IMR-90 (cell line): ENCODE measurements at regions not wholly inside any gene's neighbourhood (a gene's known extent, or its start where the extent isn't known, plus 50 kb on each side); places are given as distances from the start of the nearest gene placed in this dataset.

Source experiments
- ATAC-seq: fragments of 200-7000 bp; cut with Tn5 transposase; 2 replicates; pipeline ENCODE4 v1.9.1; 2020; ENCODE audit warnings: low read depth, mild to moderate bottlenecking, moderate library complexity
- BruUV-seq: library from RNA; stranded (reverse); fragments of 400-500 nt; replicated peaks from 2 replicates; lab custom pipeline; 2021; lab: Mats Ljungman, UMichigan
- CTCF ChIA-PET: fragments of 300-600 bp; formaldehyde crosslinking; extraction: SDS; loops from one replicate; lab custom pipeline; 2021; ENCODE audit warnings: antibody characterized with exemption; lab: Yijun Ruan, JAX
- POLR2A ChIA-PET: fragments of 300-600 bp; sonication (Branson Sonifier 250); formaldehyde crosslinking; loops from one replicate; lab custom pipeline; 2022; ENCODE audit warnings: antibody characterized with exemption; ENCODE audit not compliant: unreplicated experiment; lab: Charles Lee
- DNase-seq: peaks from one replicate; pipeline ENCODE4 v3.0.0; 2013
- H2AFZ ChIP-seq: replicated peaks from 2 replicates; pipeline ENCODE3; 2013; ENCODE audit warnings: low read length, mild to moderate bottlenecking; ENCODE audit not compliant: poor library complexity
- H2AK5ac ChIP-seq: 2 replicates; pipeline ENCODE4 v1.6.1; 2013; ENCODE audit warnings: low read depth, low read length, inconsistent platforms
- H2AK9ac ChIP-seq: replicated peaks from 2 replicates; pipeline ENCODE3; 2013; ENCODE audit warnings: mild to moderate bottlenecking, low read depth, low read length, moderate library complexity; ENCODE audit not compliant: poor library complexity
- H2BK120ac ChIP-seq: 2 replicates; pipeline ENCODE4 v1.6.1; 2013; ENCODE audit warnings: low read depth, low read length, inconsistent platforms
- H2BK15ac ChIP-seq: 3 replicates; pipeline ENCODE4 v1.6.1; 2013; ENCODE audit warnings: low read depth, low read length, inconsistent platforms
- H2BK20ac ChIP-seq: 2 replicates; pipeline ENCODE4 v1.6.1; 2013; ENCODE audit warnings: low read depth, mild to moderate bottlenecking, inconsistent platforms, low read length, moderate library complexity
- H2BK5ac ChIP-seq: 2 replicates; pipeline ENCODE4 v1.6.1; 2013; ENCODE audit warnings: mild to moderate bottlenecking, low read depth, low read length, inconsistent platforms; ENCODE audit not compliant: poor library complexity, severe bottlenecking
- H3K14ac ChIP-seq: replicated peaks from 2 replicates; pipeline ENCODE4 v1.6.1; 2013; ENCODE audit warnings: low read depth, low read length, inconsistent platforms
- H3K18ac ChIP-seq: 2 replicates; pipeline ENCODE4 v1.6.1; 2013; ENCODE audit warnings: low read depth, low read length, control low read depth
- H3K23ac ChIP-seq: 2 replicates; pipeline ENCODE4 v1.6.1; 2013; ENCODE audit warnings: low read depth, low read length, inconsistent platforms
- H3K27ac ChIP-seq: 2 replicates; pipeline ENCODE4 v1.5.1; 2013; ENCODE audit warnings: mild to moderate bottlenecking, control low read depth, low read length; ENCODE audit not compliant: insufficient read depth
- H3K27me3 ChIP-seq: 2 replicates; pipeline ENCODE4 v1.6.1; 2013; ENCODE audit warnings: low read length; ENCODE audit not compliant: control insufficient read depth, insufficient read depth
- H3K36me3 ChIP-seq: 2 replicates; pipeline ENCODE4 v1.6.1; 2013; ENCODE audit warnings: low read length, mixed read lengths; ENCODE audit not compliant: control insufficient read depth, insufficient read depth
- H3K4ac ChIP-seq: 2 replicates; pipeline ENCODE4 v1.6.1; 2013; ENCODE audit warnings: low read depth, low read length, inconsistent platforms
- H3K4me1 ChIP-seq: 2 replicates; pipeline ENCODE4 v1.6.1; 2013; ENCODE audit warnings: low read length, mixed read lengths; ENCODE audit not compliant: control insufficient read depth, insufficient read depth
- H3K4me2 ChIP-seq: 2 replicates; pipeline ENCODE4 v1.6.1; 2013; ENCODE audit warnings: low read depth, mild to moderate bottlenecking, control low read depth, low read length, moderate library complexity
- H3K4me3 ChIP-seq: 2 replicates; pipeline ENCODE4 v1.5.1; 2013; ENCODE audit warnings: low read depth, mild to moderate bottlenecking, control low read depth, low read length, moderate library complexity; ENCODE audit not compliant: insufficient read depth
- H3K56ac ChIP-seq: 2 replicates; pipeline ENCODE4 v1.6.1; 2013; ENCODE audit warnings: low read length, inconsistent platforms; ENCODE audit not compliant: insufficient read depth; ENCODE audit errors: extremely low read depth
- H3K79me1 ChIP-seq, 2 experiments: 2 replicates each; pipeline ENCODE4 v1.6.1; 2013; ENCODE audit warnings: low read length in 2 of 2, inconsistent platforms in 1 of 2, low read depth in 1 of 2
- H3K9ac ChIP-seq: 2 replicates; pipeline ENCODE4 v1.6.1; 2013; ENCODE audit warnings: low read depth, low read length, control low read depth
- H3K9me1 ChIP-seq: 2 replicates; pipeline ENCODE4 v1.6.1; 2013; ENCODE audit warnings: low read length, inconsistent platforms; ENCODE audit not compliant: insufficient read depth
- H3K9me3 ChIP-seq: 2 replicates; pipeline ENCODE4 v1.6.1; 2013; ENCODE audit warnings: low read length; ENCODE audit not compliant: control insufficient read depth, insufficient read depth
- H4K20me1 ChIP-seq: 2 replicates; pipeline ENCODE4 v1.6.1; 2013; ENCODE audit warnings: low read length, inconsistent platforms; ENCODE audit not compliant: insufficient read depth
- H4K5ac ChIP-seq: 2 replicates; pipeline ENCODE4 v1.6.1; 2013; ENCODE audit warnings: mild to moderate bottlenecking, low read depth, low read length, control low read depth
- H4K8ac ChIP-seq, 2 experiments: 2 replicates each; pipeline ENCODE4 v1.6.1; 2013; ENCODE audit warnings: low read depth in 2 of 2, low read length in 2 of 2, control low read depth in 1 of 2, inconsistent platforms in 1 of 2
- H4K91ac ChIP-seq: 2 replicates; pipeline ENCODE4 v1.6.1; 2013; ENCODE audit warnings: low read depth, low read length, inconsistent platforms; ENCODE audit not compliant: insufficient read depth
- CEBPB ChIP-seq: IDR thresholded peaks from 2 replicates; pipeline ENCODE4 v1.6.1; 2012; ENCODE audit warnings: low read depth, low read length, improper control_type of control experiment
- ELK1 ChIP-seq: fragments of 150-350 bp; IDR thresholded peaks from 2 replicates; pipeline ENCODE4 v1.6.1; 2016; ENCODE audit warnings: low read depth, mild to moderate bottlenecking, low read length, moderate library complexity, borderline replicate concordance
- FOS ChIP-seq: fragments of 150-350 bp; IDR thresholded peaks from 2 replicates; pipeline ENCODE4 v1.6.1; 2016; ENCODE audit warnings: low read depth, low read length
- RAD21 ChIP-seq: IDR thresholded peaks from 2 replicates; pipeline ENCODE4 v1.6.1; 2012; ENCODE audit warnings: low read length, improper control_type of control experiment
- SMC3 ChIP-seq: fragments of 150-350 bp; IDR thresholded peaks from 2 replicates; pipeline ENCODE4 v1.6.1; 2016; ENCODE audit warnings: low read depth, mild to moderate bottlenecking, antibody characterized with exemption, low read length, moderate library complexity
- WGBS, 2 experiments: methylation state at CpG; one replicate each; pipeline versions ENCODE4 v1.1.5 to v1.1.7; 2013; ENCODE audit warnings: missing lambda C conversion rate in 2 of 2; ENCODE audit not compliant: insufficient read length in 1 of 2; ENCODE audit errors: extremely low coverage in 2 of 2; 5-methylcytosine and 5-hydroxymethylcytosine counted together
- dilution Hi-C: fragments of 300-500 bp; cut with HindIII; formaldehyde crosslinking; loops from one replicate; pipeline ENCODE4 v1.14.3; 2018; ENCODE audit warnings: low sequenced_read_pairs; ENCODE audit not compliant: unreplicated experiment
- in situ Hi-C: fragments of 300-500 bp; cut with MboI; formaldehyde crosslinking; loops from 3 replicates; pipeline ENCODE4 v1.14.3; 2019; ENCODE audit warnings: low sequenced_read_pairs, inconsistent platforms, mixed read lengths
- intact Hi-C: fragments of 100-400 bp; cut with micrococcal nuclease; formaldehyde crosslinking; loops from 2 replicates; pipeline ENCODE4 v1.10.0; 2022
- TF ChIP-seq, protein P1 (sequence below): conservative IDR thresholded peaks from 2 replicates; pipeline ENCODE4 v1.5.1; 2012; ENCODE audit warnings: mild to moderate bottlenecking, low read depth, low read length, improper control_type of control experiment

GRCh38 chr4:3679851-3680311 is 86.3 kb upstream of the ADRA2C start:
- Histone ChIP-seq H3K27ac (no peak overlapping the region), H3K4me1 (no peaks in the 10 kb centered on the region), H2BK15ac (no peak overlapping the region), H3K14ac (no peak overlapping the region), H2BK120ac (no peak overlapping the region), H4K20me1 (no peaks in the 10 kb centered on the region), H3K36me3 (no peaks in the 10 kb centered on the region), H3K4me2 (no peak overlapping the region), H3K79me1 (no peaks in the 10 kb centered on the region), H4K5ac (no peak overlapping the region), H2BK5ac (no peak overlapping the region), H3K4ac (no peak overlapping the region), H4K91ac (no peak overlapping the region), H2AK5ac (no peak overlapping the region), H3K9ac (no peak overlapping the region), H2AFZ (no peak overlapping the region), H3K4me3 (no peak overlapping the region), H4K8ac (no peak overlapping the region), H3K56ac (no peak overlapping the region), H2AK9ac (no peak overlapping the region), H3K27me3 (peaks cover 55% of the 10 kb centered on the region), H2BK20ac (no peak overlapping the region), H3K23ac (no peak overlapping the region), H3K18ac (no peak overlapping the region), H3K9me1 (no peaks in the 10 kb centered on the region), H3K9me3 (no peaks in the 10 kb centered on the region)
- no TSS peak for BruUV-seq
- intact Hi-C loops (no loop called here), dilution Hi-C loops (no loop called here), in situ Hi-C loops (no loop called here)
- TF ChIP-seq FOS (no peak), RAD21 (no peak), ELK1 (no peak), SMC3 (no peak), CEBPB (no peak)
- TF ChIP-seq, protein P1, sequence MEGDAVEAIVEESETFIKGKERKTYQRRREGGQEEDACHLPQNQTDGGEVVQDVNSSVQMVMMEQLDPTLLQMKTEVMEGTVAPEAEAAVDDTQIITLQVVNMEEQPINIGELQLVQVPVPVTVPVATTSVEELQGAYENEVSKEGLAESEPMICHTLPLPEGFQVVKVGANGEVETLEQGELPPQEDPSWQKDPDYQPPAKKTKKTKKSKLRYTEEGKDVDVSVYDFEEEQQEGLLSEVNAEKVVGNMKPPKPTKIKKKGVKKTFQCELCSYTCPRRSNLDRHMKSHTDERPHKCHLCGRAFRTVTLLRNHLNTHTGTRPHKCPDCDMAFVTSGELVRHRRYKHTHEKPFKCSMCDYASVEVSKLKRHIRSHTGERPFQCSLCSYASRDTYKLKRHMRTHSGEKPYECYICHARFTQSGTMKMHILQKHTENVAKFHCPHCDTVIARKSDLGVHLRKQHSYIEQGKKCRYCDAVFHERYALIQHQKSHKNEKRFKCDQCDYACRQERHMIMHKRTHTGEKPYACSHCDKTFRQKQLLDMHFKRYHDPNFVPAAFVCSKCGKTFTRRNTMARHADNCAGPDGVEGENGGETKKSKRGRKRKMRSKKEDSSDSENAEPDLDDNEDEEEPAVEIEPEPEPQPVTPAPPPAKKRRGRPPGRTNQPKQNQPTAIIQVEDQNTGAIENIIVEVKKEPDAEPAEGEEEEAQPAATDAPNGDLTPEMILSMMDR, result no peak
- ATAC-seq (no peak), DNase-seq (no peak)
- 32% methylated on average over 7 of the region's 25 CpGs; no CpG with 5 or more reads in 1 of the 2 experiments for WGBS, 2 experiments
- ChIA-PET POLR2A (no interaction called here), CTCF (no interaction called here)
